ENCODE measurements at regions not wholly inside any gene's neighbourhood (a gene's known extent, or its start where the extent isn't known, plus 50 kb on each side); places are given as distances from the start of the nearest gene placed in this dataset.

DNA sequence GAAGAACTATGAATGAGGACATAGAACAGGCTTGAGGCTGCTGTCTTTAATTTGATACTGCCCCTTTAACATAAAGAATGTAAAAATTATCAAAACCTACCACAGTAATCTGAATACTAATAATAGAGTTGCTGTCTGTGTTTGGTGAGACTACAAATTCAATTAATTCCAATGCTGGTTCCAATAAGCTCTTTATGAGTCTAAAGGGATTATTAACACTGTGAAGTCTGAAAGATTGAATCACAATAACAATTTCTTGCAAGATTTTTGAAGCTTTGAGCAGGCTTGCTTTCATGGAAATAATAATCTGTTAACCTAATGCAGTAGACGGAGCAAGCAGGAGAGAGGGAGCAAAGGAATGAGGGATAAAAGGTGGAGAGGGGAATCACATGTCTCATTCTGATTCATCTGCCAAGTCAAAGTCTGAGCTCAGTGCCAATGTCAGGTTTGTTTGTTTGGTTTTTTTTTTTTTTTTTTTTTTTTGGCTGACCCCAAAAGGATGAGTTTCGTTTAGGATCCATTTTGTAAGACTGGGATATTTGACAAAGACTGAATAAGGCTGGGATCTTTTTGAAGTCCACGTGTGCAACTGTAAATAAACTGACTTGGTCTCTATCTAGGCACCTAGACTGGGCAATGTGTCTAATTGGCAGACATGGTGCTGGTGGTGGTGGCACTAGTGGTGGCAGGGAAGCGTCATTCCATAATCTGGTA is 211.6 kb downstream of the RNF144B start:
- H3K36me3 ChIP-seq (ENCODE audit: control insufficient read depth, insufficient read depth, low read length) = no peaks in the 10 kb centered on the region
- H3K9ac ChIP-seq (ENCODE audit: low read length) = no peak overlapping the region
- no peaks in the 10 kb centered on the region for H3K27me3 ChIP-seq (ENCODE audit: control insufficient read depth, insufficient read depth, low read length)
- no peaks in the 10 kb centered on the region for H3K4me1 ChIP-seq (ENCODE audit: control insufficient read depth, insufficient read depth, low read length)
- no peak overlapping the region for H3K4me3 ChIP-seq (ENCODE audit: low read length)
- no peak overlapping the region for H3K27ac ChIP-seq (ENCODE audit: low read depth, low read length)

DNA sequence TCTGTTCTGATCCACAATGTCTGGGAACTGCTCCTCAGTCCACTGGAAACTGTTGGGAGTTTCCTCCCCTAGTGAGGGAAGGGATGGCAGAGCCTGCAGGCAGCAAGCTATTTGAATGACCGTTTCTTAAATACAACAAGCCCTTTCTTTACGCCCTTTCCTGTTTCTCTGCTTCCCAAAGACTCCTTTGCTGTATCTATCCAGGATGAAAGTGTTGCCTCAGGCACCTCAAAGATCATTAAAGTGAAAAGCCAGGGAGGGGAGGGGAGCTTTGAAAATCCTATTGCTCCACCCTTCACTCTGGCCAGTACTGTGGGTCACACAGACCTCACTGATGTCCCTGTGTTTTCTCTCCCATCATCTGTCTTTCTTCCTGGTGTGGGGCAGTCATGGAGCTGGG is 213.1 kb downstream of the RNF144B start:
- no peak overlapping the region for H3K4me3 ChIP-seq (ENCODE audit: low read length)
- H3K9ac ChIP-seq (ENCODE audit: low read length) = no peak overlapping the region

DNA sequence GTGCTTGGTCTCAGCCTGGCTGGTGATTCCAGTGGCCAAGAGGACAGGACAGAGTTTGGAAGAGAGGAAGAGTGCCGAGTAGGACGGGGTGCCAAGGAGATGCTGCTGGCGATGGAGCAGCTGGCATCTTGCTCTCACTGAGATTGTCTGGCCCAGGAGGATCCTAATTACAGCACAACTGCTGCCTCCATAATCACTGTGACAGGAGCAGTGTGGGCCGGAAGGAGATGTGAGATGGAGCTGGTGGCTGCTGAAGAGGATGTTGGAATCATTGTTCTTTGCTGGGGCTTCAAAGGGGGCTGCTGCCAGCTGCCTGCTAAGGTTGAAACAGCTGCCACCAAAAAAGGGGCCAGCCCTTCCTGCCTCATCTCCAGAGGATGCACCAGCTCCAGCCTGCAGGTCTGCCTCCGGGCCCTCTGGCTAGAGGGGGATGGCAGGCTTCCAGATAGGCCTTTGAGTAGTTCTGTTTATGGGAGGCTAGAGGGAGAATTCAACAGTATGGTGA is 214.4 kb downstream of the RNF144B start:
- no peak overlapping the region for H3K27ac ChIP-seq (ENCODE audit: low read depth, low read length)
- H3K4me3 ChIP-seq (ENCODE audit: low read length) = no peak overlapping the region
- H3K9ac ChIP-seq (ENCODE audit: low read length) = no peak overlapping the region
- H3K36me3 ChIP-seq (ENCODE audit: control insufficient read depth, insufficient read depth, low read length) = no peaks in the 10 kb centered on the region
- no peaks in the 10 kb centered on the region for H3K27me3 ChIP-seq (ENCODE audit: control insufficient read depth, insufficient read depth, low read length)
- H3K4me1 ChIP-seq (ENCODE audit: control insufficient read depth, insufficient read depth, low read length) = no peaks in the 10 kb centered on the region

More for the DNA sequence above, 213.1 kb downstream of the RNF144B start:
- H3K36me3 ChIP-seq (ENCODE audit: control insufficient read depth, insufficient read depth, low read length) = no peaks in the 10 kb centered on the region
- H3K27ac ChIP-seq (ENCODE audit: low read depth, low read length) = no peak overlapping the region
- H3K4me1 ChIP-seq (ENCODE audit: control insufficient read depth, insufficient read depth, low read length) = no peaks in the 10 kb centered on the region
- no peaks in the 10 kb centered on the region for H3K27me3 ChIP-seq (ENCODE audit: control insufficient read depth, insufficient read depth, low read length)

DNA sequence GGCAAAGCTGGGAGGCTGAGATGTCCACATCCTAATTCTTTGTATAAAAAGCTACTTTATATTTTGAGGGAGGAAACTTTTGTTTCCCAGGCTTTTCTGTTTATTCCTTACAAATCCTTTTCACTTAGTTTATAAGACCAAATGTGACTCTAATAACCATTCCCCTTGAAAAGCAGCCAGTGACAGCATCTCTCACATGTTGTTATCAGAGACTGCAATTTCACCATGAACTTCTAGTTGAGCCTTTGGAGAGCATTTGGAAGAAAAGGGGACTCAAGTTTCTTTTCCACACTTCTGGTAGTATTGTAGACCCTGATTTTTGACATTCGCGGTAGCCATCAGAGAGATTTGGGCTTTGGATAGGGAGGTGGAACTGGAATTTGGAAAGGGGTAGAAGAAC is 215.8 kb downstream of the RNF144B start:
- Histone ChIP-seq H3K27ac (ENCODE audit: low read depth, low read length) (no peak overlapping the region), H3K4me3 (ENCODE audit: low read length) (no peak overlapping the region), H3K9ac (ENCODE audit: low read length) (no peak overlapping the region), H3K4me1 (ENCODE audit: control insufficient read depth, insufficient read depth, low read length) (no peaks in the 10 kb centered on the region), H3K27me3 (ENCODE audit: control insufficient read depth, insufficient read depth, low read length) (no peaks in the 10 kb centered on the region), H3K36me3 (ENCODE audit: control insufficient read depth, insufficient read depth, low read length) (no peaks in the 10 kb centered on the region)

DNA sequence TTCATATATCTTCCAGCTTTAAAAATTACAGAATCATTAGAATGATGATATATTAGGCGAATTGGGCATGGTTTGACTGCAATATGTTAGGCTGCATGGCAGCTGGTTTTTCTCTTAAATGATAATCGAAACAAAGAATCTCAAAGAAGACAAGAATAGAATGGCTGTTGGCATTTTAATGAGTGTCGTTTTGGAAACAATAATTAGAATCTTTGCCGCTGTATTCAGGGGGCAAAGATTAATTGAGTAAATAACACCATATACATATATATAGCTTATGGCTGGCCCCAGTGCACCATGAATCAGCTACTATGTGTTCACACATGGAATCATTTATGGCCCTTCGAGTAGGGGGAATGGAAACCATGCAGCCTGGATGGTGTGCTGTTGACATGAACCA is 216.2 kb downstream of the RNF144B start:
- Histone ChIP-seq H3K4me3 (ENCODE audit: low read length) (no peak overlapping the region), H3K9ac (ENCODE audit: low read length) (no peak overlapping the region), H3K27me3 (ENCODE audit: control insufficient read depth, insufficient read depth, low read length) (no peaks in the 10 kb centered on the region), H3K36me3 (ENCODE audit: control insufficient read depth, insufficient read depth, low read length) (no peaks in the 10 kb centered on the region), H3K4me1 (ENCODE audit: control insufficient read depth, insufficient read depth, low read length) (no peaks in the 10 kb centered on the region), H3K27ac (ENCODE audit: low read depth, low read length) (no peak overlapping the region)

DNA sequence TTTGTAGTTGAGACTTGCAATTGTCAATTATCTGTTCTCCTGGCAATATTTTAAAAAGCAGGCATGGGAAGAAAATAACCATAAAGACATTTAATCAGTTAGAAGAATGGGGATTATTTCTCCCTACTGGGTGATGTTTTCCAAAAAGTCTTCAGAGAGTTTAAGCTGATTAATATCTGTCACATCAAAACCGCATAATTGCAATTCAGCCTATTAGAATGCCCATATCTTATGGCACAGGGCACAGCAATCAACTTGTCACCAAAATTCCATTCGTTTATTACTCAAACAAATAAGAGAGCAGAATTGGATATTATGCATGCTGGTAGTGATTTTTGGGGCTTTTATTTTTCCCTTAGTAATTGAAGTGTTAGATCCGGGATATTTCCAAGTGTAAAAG is 218.7 kb downstream of the RNF144B start:
- Histone ChIP-seq H3K4me3 (ENCODE audit: low read length) (no peak overlapping the region), H3K9ac (ENCODE audit: low read length) (no peak overlapping the region), H3K4me1 (ENCODE audit: control insufficient read depth, insufficient read depth, low read length) (no peaks in the 10 kb centered on the region), H3K36me3 (ENCODE audit: control insufficient read depth, insufficient read depth, low read length) (no peaks in the 10 kb centered on the region), H3K27me3 (ENCODE audit: control insufficient read depth, insufficient read depth, low read length) (no peaks in the 10 kb centered on the region), H3K27ac (ENCODE audit: low read depth, low read length) (no peak overlapping the region)

DNA sequence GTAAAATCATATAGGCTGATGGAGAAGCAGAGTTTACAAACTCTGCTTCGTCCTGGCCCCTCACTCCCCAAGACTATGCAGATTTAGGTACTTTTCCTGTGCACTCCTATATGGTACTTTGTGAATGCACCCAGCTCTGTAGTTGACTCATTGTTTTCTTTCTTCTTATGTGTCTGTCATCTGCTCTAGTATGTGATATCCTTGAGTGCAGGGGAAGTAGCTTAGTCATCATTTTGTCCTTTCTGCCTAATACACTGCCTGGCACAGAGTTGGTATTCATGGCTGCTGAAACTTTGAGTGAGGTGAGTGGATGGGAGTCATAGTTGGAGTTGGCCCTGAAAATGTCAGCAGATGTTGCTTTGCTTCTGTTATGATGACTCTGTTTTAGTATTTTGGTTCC is 222.6 kb downstream of the RNF144B start:
- H3K4me1 ChIP-seq (ENCODE audit: control insufficient read depth, insufficient read depth, low read length) = no peaks in the 10 kb centered on the region
- H3K9ac ChIP-seq (ENCODE audit: low read length) = no peak overlapping the region

DNA sequence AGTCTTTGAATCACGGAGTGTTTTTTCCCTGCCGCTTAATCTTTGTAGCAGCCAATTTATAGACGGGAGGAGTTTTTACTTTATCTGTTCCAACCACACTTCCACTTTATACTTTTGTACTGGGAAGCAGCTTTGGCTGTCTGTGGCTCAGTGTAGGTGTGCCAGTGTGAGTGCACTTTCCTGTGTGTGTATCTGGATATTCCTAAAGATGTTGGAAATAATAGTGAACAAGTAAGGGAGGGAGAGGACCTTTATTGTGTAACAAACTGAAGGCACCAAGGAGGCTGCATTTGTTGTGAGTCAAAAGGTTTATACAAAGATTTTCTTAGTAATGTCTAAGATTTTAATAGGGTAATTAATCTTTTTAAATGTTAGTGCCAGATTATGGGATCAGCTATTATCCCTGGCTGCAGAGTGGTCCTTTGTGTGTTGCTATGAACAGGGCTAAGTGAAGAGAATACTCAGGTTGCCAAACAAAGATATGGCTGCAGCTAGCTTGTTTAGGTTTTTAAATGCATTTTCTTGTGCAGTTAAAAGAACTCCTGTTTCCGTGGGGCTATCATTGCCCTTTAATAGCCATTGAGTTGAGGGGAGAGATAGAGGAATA is 226.3 kb downstream of the RNF144B start:
- Histone ChIP-seq H3K27me3 (ENCODE audit: control insufficient read depth, insufficient read depth, low read length) (no peaks in the 10 kb centered on the region), H3K36me3 (ENCODE audit: control insufficient read depth, insufficient read depth, low read length) (no peaks in the 10 kb centered on the region), H3K27ac (ENCODE audit: low read depth, low read length) (no peak overlapping the region), H3K9ac (ENCODE audit: low read length) (no peak overlapping the region), H3K4me1 (ENCODE audit: control insufficient read depth, insufficient read depth, low read length) (no peaks in the 10 kb centered on the region), H3K4me3 (ENCODE audit: low read length) (no peak overlapping the region)

More for the DNA sequence above, 222.6 kb downstream of the RNF144B start:
- H3K27ac ChIP-seq (ENCODE audit: low read depth, low read length) = no peak overlapping the region
- no peak overlapping the region for H3K4me3 ChIP-seq (ENCODE audit: low read length)
- H3K36me3 ChIP-seq (ENCODE audit: control insufficient read depth, insufficient read depth, low read length) = no peaks in the 10 kb centered on the region
- no peaks in the 10 kb centered on the region for H3K27me3 ChIP-seq (ENCODE audit: control insufficient read depth, insufficient read depth, low read length)

DNA sequence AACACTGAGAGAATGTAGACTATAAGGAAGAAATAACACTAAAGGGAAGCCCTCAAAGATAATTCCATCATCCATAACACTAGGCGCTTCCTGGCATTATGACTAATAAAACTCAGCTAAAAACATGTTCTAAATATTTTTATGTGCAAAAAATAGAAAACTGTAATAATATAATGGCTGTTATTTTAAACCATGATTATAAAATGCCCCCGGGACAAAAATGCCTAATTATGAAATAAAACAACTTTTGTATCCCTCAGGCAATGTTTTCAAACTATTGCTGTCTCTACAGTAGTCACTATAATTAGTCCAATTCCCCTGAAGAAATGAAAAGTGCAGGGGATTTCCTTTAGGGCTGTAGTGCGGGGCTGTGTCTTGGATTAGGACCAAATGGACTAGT is 242.4 kb downstream of the RNF144B start:
- H3K4me1 ChIP-seq (ENCODE audit: control insufficient read depth, insufficient read depth, low read length) = no peaks in the 10 kb centered on the region
- no peaks in the 10 kb centered on the region for H3K27me3 ChIP-seq (ENCODE audit: control insufficient read depth, insufficient read depth, low read length)
- no peaks in the 10 kb centered on the region for H3K36me3 ChIP-seq (ENCODE audit: control insufficient read depth, insufficient read depth, low read length)
- no peak overlapping the region for H3K27ac ChIP-seq (ENCODE audit: low read depth, low read length)
- H3K4me3 ChIP-seq (ENCODE audit: low read length) = no peak overlapping the region
- H3K9ac ChIP-seq (ENCODE audit: low read length) = no peak overlapping the region

DNA sequence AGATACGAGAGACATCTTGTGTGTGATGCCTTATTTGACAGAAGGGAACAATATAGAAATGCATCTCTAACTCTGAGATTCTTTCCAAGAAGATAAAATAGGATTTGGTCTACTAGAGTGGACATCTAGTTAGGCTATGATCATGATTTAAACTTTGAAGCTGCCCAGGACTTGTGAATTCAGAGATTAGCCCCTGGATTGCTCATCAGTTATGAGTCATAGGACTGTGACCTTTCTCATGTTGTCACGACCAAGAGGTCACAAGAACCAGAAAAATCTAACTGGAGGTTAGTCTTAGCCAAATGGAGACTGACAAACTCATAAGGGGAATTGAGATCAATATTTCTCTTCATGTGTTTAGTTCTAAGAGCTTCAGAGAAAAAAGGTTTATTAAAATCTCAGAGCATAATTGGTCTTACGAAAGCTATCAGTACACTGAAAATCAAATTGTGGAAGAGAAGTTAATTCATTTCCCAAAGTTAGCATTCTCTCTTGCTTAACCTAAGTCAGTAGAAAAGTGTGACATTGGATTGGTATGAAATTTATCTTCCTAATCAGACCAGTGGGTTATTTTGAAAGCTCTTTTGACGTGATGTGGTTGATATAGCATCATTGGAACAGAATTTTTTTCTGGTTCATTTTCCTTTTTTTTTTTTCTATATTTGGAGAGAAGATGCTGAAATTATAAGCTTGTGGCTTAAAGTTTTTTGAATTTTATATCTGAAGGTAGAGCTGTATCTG is 245.7 kb downstream of the RNF144B start:
- no peak overlapping the region for H3K27ac ChIP-seq (ENCODE audit: low read depth, low read length)
- no peaks in the 10 kb centered on the region for H3K27me3 ChIP-seq (ENCODE audit: control insufficient read depth, insufficient read depth, low read length)
- no peaks in the 10 kb centered on the region for H3K4me1 ChIP-seq (ENCODE audit: control insufficient read depth, insufficient read depth, low read length)
- no peak overlapping the region for H3K9ac ChIP-seq (ENCODE audit: low read length)
- no peaks in the 10 kb centered on the region for H3K36me3 ChIP-seq (ENCODE audit: control insufficient read depth, insufficient read depth, low read length)
- H3K4me3 ChIP-seq (ENCODE audit: low read length) = no peak overlapping the region

DNA sequence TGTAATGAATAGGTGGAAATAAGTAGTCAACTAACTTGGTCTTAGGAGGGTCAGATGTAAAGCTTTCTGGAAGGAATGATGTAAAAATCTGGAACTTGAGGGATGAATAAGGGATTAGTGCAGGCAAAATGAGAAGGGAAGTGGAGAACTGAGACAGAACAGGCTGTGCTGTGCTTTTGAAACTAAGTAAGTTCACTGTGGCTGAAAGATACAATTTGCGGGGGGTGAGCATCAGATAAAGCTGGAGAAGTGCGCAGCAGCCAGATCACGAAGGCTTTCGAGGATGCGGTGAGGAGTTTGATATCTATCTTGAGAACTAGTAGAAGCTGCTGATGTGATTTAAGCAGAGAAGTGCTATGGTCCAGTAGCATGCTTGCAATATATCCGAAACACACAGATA is 247.8 kb downstream of the RNF144B start:
- Histone ChIP-seq H3K9ac (ENCODE audit: low read length) (no peak overlapping the region), H3K27me3 (ENCODE audit: control insufficient read depth, insufficient read depth, low read length) (no peaks in the 10 kb centered on the region), H3K4me1 (ENCODE audit: control insufficient read depth, insufficient read depth, low read length) (no peaks in the 10 kb centered on the region), H3K27ac (ENCODE audit: low read depth, low read length) (no peak overlapping the region), H3K4me3 (ENCODE audit: low read length) (no peak overlapping the region), H3K36me3 (ENCODE audit: control insufficient read depth, insufficient read depth, low read length) (no peaks in the 10 kb centered on the region)

DNA sequence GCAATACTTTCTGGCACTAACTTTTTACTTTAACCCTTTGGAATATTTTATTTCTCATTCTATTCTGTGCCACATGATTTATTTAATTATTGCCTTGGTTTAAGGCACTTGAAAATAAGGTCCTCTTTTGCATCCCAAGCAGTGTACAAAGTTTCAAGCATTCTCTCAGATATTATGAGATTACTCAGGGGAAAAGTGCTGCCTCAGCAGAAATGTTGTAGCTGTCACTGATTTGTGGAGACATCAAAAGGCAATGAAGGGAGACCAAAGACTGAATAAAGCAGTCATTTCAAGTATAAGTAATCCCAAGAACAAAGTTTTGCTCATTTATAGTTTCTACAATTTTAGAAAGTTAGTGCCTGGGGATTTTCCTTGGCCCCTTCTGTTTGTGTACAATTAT is 253.0 kb downstream of the RNF144B start:
- Histone ChIP-seq H3K9ac (ENCODE audit: low read length) (no peak overlapping the region), H3K4me3 (ENCODE audit: low read length) (no peak overlapping the region), H3K36me3 (ENCODE audit: control insufficient read depth, insufficient read depth, low read length) (no peaks in the 10 kb centered on the region), H3K27ac (ENCODE audit: low read depth, low read length) (no peak overlapping the region), H3K4me1 (ENCODE audit: control insufficient read depth, insufficient read depth, low read length) (no peaks in the 10 kb centered on the region), H3K27me3 (ENCODE audit: control insufficient read depth, insufficient read depth, low read length) (no peaks in the 10 kb centered on the region)
